HL-60 (cell line): ENCODE measurements at regions not wholly inside any gene's neighbourhood (a gene's known extent, or its start where the extent isn't known, plus 50 kb on each side); places are given as distances from the start of the nearest gene placed in this dataset.
"Not testable (repeated sequence)": the region's sequence is repeated elsewhere in the genome, so short reads cannot be mapped to it uniquely, and the experiment has no call there.

Source experiments
- DNase-seq, 2 experiments: peaks; one replicate each; pipeline ENCODE4 v3.0.0-alpha.2; 2010 to 2020; ENCODE audit warnings: low read depth in 1 of 2, low spot score in 1 of 2
- H3K27ac ChIP-seq: fragments of 250-450 bp; sonication (Bioruptor Pico); replicated peaks from 2 replicates; pipeline ENCODE4 v1.5.1; 2020; ENCODE audit warnings: mild to moderate bottlenecking, moderate library complexity
- H3K27me3 ChIP-seq: fragments of 250-450 bp; sonication (Bioruptor Pico); 2 replicates; pipeline ENCODE4 v1.5.1; 2021; ENCODE audit warnings: mild to moderate bottlenecking, moderate library complexity; ENCODE audit not compliant: insufficient read depth, poor library complexity, severe bottlenecking
- H3K4me3 ChIP-seq: replicated peaks from 2 replicates; pipeline ENCODE4 v1.5.1; 2011; ENCODE audit warnings: mild to moderate bottlenecking, control low read depth, low read length; ENCODE audit not compliant: insufficient read depth
- GABPA ChIP-seq: IDR thresholded peaks from 2 replicates; pipeline ENCODE4 v1.6.1; 2012; ENCODE audit warnings: low read depth
- POLR2AphosphoS5 ChIP-seq: IDR thresholded peaks from 2 replicates; pipeline ENCODE4 v1.6.1; 2012; ENCODE audit warnings: low read depth
- REST ChIP-seq: IDR thresholded peaks from 2 replicates; pipeline ENCODE4 v1.6.1; 2012; ENCODE audit warnings: low read depth; ENCODE audit not compliant: insufficient replicate concordance
- SPI1 ChIP-seq: IDR thresholded peaks from 2 replicates; pipeline ENCODE4 v1.6.1; 2012; ENCODE audit warnings: low read depth, mild to moderate bottlenecking, borderline replicate concordance
- TF ChIP-seq, protein P1 (sequence below): IDR thresholded peaks from one replicate; pipeline ENCODE4 v1.5.1; 2011; ENCODE audit warnings: low read length, control low read depth, inconsistent platforms; ENCODE audit not compliant: insufficient read depth

DNA sequence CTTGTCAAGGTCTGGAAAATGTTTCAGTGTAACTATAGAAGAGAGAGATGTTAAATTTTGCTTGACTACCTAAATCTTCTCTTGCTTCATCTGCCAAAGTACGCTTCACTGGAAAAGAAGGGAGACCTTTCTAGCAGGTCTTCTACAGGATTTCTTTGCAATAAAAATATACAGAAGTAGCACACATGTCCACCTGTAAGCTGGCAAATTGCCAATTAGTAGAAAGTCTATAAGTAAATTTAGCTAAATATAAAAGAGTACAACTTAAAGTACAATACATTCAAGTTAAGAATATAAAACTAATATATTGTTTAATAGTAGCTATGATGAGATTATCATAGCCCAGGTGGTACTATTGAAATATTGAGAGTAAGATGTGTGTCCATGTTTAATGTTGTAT, 128.5 kb upstream of the EDNRB start:
- Histone ChIP-seq H3K27me3 (no peaks in the 10 kb centered on the region), H3K4me3 (no peak overlapping the region), H3K27ac (no peak overlapping the region)
- no peak for DNase-seq
- TF ChIP-seq GABPA: no peak
- TF ChIP-seq POLR2AphosphoS5: no peak
- no peak for TF ChIP-seq REST
- TF ChIP-seq, protein P1, sequence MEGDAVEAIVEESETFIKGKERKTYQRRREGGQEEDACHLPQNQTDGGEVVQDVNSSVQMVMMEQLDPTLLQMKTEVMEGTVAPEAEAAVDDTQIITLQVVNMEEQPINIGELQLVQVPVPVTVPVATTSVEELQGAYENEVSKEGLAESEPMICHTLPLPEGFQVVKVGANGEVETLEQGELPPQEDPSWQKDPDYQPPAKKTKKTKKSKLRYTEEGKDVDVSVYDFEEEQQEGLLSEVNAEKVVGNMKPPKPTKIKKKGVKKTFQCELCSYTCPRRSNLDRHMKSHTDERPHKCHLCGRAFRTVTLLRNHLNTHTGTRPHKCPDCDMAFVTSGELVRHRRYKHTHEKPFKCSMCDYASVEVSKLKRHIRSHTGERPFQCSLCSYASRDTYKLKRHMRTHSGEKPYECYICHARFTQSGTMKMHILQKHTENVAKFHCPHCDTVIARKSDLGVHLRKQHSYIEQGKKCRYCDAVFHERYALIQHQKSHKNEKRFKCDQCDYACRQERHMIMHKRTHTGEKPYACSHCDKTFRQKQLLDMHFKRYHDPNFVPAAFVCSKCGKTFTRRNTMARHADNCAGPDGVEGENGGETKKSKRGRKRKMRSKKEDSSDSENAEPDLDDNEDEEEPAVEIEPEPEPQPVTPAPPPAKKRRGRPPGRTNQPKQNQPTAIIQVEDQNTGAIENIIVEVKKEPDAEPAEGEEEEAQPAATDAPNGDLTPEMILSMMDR: no peak
- no peak for TF ChIP-seq SPI1

- no peak for TF ChIP-seq REST
- no peak for TF ChIP-seq SPI1
- no peak for TF ChIP-seq POLR2AphosphoS5
- TF ChIP-seq, protein P1: no peak
- no peak for TF ChIP-seq GABPA
- no peak overlapping the region for H3K4me3 ChIP-seq
- no peak overlapping the region for H3K27ac ChIP-seq
- H3K27me3 ChIP-seq: no peaks in the 10 kb centered on the region
- DNase-seq: no peak
These were observed 127.7 kb upstream of the EDNRB start for GRCh38 chr13:78046331-78046730.

DNA sequence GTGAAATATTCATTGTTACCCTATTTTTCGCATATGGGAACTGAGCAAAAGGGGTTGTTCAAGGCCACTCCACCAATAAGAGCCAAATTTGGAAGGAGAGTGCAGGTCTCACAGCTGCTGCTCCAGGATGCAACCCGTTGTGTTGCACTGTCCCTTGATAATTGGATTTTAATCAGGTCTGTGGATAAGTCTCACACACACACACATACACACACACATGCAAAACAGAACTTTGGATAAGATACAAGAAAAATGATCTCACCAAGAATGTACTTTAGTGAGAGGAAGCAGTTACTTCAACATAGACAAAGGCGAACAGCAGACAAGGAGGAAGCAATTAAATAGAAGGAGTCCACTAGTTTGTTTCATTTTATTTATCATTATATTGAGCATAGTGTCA, 127.3 kb upstream of the EDNRB start:
- Histone ChIP-seq H3K27me3 (no peaks in the 10 kb centered on the region), H3K4me3 (no peak overlapping the region), H3K27ac (no peak overlapping the region)
- no peak for DNase-seq
- TF ChIP-seq POLR2AphosphoS5 (no peak), SPI1 (no peak), REST (no peak), GABPA (no peak)
- TF ChIP-seq, protein P1: no peak

- not testable (repeated sequence) for H3K27me3 ChIP-seq, H3K27ac ChIP-seq, H3K4me3 ChIP-seq, DNase-seq
These were observed 122.7 kb upstream of the EDNRB start for GRCh38 chr13:78041366-78041765.
